GM23338 (cell line): ENCODE measurements at regions not wholly inside any gene's neighbourhood (a gene's known extent, or its start where the extent isn't known, plus 50 kb on each side); places are given as distances from the start of the nearest gene placed in this dataset.

Source experiments
- ATAC-seq: fragments of 200-7000 bp; cut with Tn5 transposase; 3 replicates; pipeline ENCODE4 v1.9.1; 2020
- DNase-seq: peaks from one replicate; pipeline ENCODE4 v3.0.0-alpha.2; 2015; ENCODE audit warnings: low spot score
- H2AFZ ChIP-seq: fragments of 200-600 bp; sonication (generic); 2 replicates; pipeline ENCODE4 v1.8.0; 2016; ENCODE audit warnings: antibody characterized with exemption, mild to moderate bottlenecking, moderate library complexity
- H3F3A ChIP-seq: fragments of 200-600 bp; sonication (generic); replicated peaks from 2 replicates; pipeline ENCODE4 v1.8.0; 2017; ENCODE audit warnings: antibody characterized with exemption, mixed run types, low read depth
- H3K27ac ChIP-seq: fragments of 200-600 bp; sonication (generic); 2 replicates; pipeline ENCODE4 v1.6.1; 2016; ENCODE audit warnings: low read depth
- H3K27me3 ChIP-seq: fragments of 200-600 bp; sonication (generic); 2 replicates; pipeline ENCODE4 v1.8.0; 2016; ENCODE audit warnings: mild to moderate bottlenecking, mixed run types, moderate library complexity; ENCODE audit not compliant: insufficient read depth
- H3K36me3 ChIP-seq: fragments of 200-600 bp; sonication (generic); 2 replicates; pipeline ENCODE4 v1.8.0; 2016; ENCODE audit warnings: mild to moderate bottlenecking; ENCODE audit not compliant: insufficient read depth
- H3K4me1 ChIP-seq: fragments of 200-600 bp; sonication (generic); 2 replicates; pipeline ENCODE4 v1.8.0; 2016; ENCODE audit warnings: mild to moderate bottlenecking, moderate library complexity; ENCODE audit not compliant: insufficient read depth
- H3K4me2 ChIP-seq: fragments of 200-600 bp; sonication (generic); 2 replicates; pipeline ENCODE4 v1.7.1; 2017; ENCODE audit warnings: mixed run types
- H3K4me3 ChIP-seq: fragments of 200-600 bp; sonication (generic); 2 replicates; pipeline ENCODE4 v1.6.1; 2016; ENCODE audit warnings: mixed run types
- H3K79me2 ChIP-seq: fragments of 200-600 bp; sonication (generic); replicated peaks from 2 replicates; pipeline ENCODE4 v1.8.0; 2017; ENCODE audit warnings: mild to moderate bottlenecking; ENCODE audit not compliant: insufficient read depth
- H3K9me2 ChIP-seq: fragments of 200-600 bp; sonication (generic); 2 replicates; pipeline ENCODE4 v1.8.0; 2017; ENCODE audit not compliant: insufficient read depth
- H4K20me1 ChIP-seq: fragments of 200-600 bp; sonication (generic); replicated peaks from 2 replicates; pipeline ENCODE4 v1.8.0; 2017; ENCODE audit warnings: mild to moderate bottlenecking; ENCODE audit not compliant: insufficient read depth
- H3K27ac Mint-ChIP-seq: 2 replicates; pipeline ENCODE4 v1.8.0; 2020; ENCODE audit warnings: inconsistent platforms, mild to moderate bottlenecking, moderate library complexity, mixed read lengths
- H3K27me3 Mint-ChIP-seq: 3 replicates; pipeline ENCODE4 v1.8.0; 2022; ENCODE audit warnings: low read depth, mild to moderate bottlenecking, moderate library complexity, mixed read lengths, inconsistent platforms; ENCODE audit not compliant: insufficient read depth, poor library complexity
- H3K36me3 Mint-ChIP-seq: 3 replicates; pipeline ENCODE4 v1.8.0; 2021; ENCODE audit warnings: low read depth, mild to moderate bottlenecking, inconsistent platforms, moderate library complexity, mixed read lengths
- H3K4me1 Mint-ChIP-seq: 3 replicates; pipeline ENCODE4 v1.8.0; 2020; ENCODE audit warnings: mild to moderate bottlenecking, inconsistent platforms, mixed read lengths
- H3K4me3 Mint-ChIP-seq: 3 replicates; pipeline ENCODE4 v1.8.0; 2021; ENCODE audit warnings: moderate library complexity, mild to moderate bottlenecking, inconsistent platforms, mixed read lengths
- H3K9me3 Mint-ChIP-seq: 3 replicates; pipeline ENCODE4 v1.8.0; 2020; ENCODE audit warnings: moderate library complexity, mild to moderate bottlenecking, inconsistent platforms, mixed read lengths
- CREB1 ChIP-seq: fragments of 250-450 bp; sonication (Bioruptor Pico); IDR thresholded peaks from 2 replicates; pipeline ENCODE4 v1.5.0; 2020; ENCODE audit warnings: low read depth, mild to moderate bottlenecking, moderate library complexity
- EZH2 ChIP-seq: fragments of 200-600 bp; sonication (generic); IDR thresholded peaks from one replicate; pipeline ENCODE4 v1.8.0; 2017; ENCODE audit warnings: antibody characterized with exemption, mild to moderate bottlenecking, low read depth; ENCODE audit not compliant: unreplicated experiment
- EZH2phosphoT487 ChIP-seq: fragments of 200-600 bp; sonication (generic); IDR thresholded peaks from one replicate; pipeline ENCODE4 v1.8.1; 2018; ENCODE audit warnings: antibody characterized with exemption; ENCODE audit not compliant: unreplicated experiment
- JUNB ChIP-seq: IDR thresholded peaks from one replicate; pipeline ENCODE4 v1.6.1; 2016; ENCODE audit warnings: antibody characterized with exemption; ENCODE audit not compliant: unreplicated experiment
- NANOG ChIP-seq: IDR thresholded peaks from 2 replicates; pipeline ENCODE4 v1.6.1; 2016; ENCODE audit warnings: antibody characterized with exemption, borderline replicate concordance
- POLR2AphosphoS5 ChIP-seq: IDR thresholded peaks from 2 replicates; pipeline ENCODE4 v1.6.1; 2016; ENCODE audit warnings: antibody characterized with exemption, low read depth
- STAT1 ChIP-seq: IDR thresholded peaks from one replicate; pipeline ENCODE4 v1.6.1; 2016; ENCODE audit warnings: antibody characterized with exemption; ENCODE audit not compliant: unreplicated experiment
- ZNF114 ChIP-seq: fragments of 250-450 bp; sonication (Bioruptor Pico); IDR thresholded peaks from 2 replicates; pipeline ENCODE4 v1.5.0; 2020; ENCODE audit warnings: mild to moderate bottlenecking, moderate library complexity
- ZNF331 ChIP-seq: fragments of 250-450 bp; sonication (Bioruptor Pico); IDR thresholded peaks from 2 replicates; pipeline ENCODE4 v1.5.0; 2020; ENCODE audit warnings: low read depth, mild to moderate bottlenecking, moderate library complexity
- TF ChIP-seq, protein P1 (sequence below): fragments of 250-450 bp; sonication (Bioruptor Pico); IDR thresholded peaks from 2 replicates; pipeline ENCODE4 v1.5.0; 2020; ENCODE audit warnings: mild to moderate bottlenecking, moderate library complexity
- TF ChIP-seq, protein P2 (sequence below): IDR thresholded peaks from one replicate; pipeline ENCODE4 v1.6.1; 2018; ENCODE audit warnings: antibody characterized with exemption; ENCODE audit not compliant: unreplicated experiment
- TF ChIP-seq, protein P3 (sequence below), 2 experiments: fragments of 200-600 bp in 1 of 2; sonication (generic) in 1 of 2; conservative IDR thresholded peaks; 2 replicates each; pipeline versions ENCODE4 v1.5.1 to v1.6.1; 2016 to 2017; ENCODE audit warnings: antibody characterized with exemption in 2 of 2, low read depth in 2 of 2, mild to moderate bottlenecking in 2 of 2, moderate library complexity in 1 of 2
- TF ChIP-seq, protein P4 (sequence below): IDR thresholded peaks from 2 replicates; pipeline ENCODE4 v1.6.1; 2016; ENCODE audit warnings: antibody characterized with exemption

DNA sequence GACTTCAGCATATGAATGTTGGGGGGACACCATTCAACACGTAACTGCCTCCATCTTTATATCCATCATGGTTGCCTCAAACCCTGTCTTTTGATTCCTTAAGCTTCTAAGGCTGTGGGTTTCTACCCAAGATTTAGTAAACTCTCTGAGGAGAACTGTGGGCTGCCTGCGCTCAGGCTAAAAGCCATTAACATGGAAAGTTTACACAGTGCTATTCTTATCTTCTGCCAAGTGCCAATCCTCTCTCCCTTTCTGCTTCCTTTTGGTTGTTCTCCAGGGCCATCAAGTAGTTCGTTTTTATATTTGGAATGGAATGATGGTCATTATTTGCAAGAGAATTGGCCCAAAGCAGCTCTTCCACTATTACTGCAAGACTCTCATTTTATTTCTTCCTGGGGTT is 97.3 kb upstream of the KLF14 start:
- Histone ChIP-seq H3K27me3 (no peaks in the 10 kb centered on the region), H3K36me3 (no peaks in the 10 kb centered on the region), H3K9me2 (no peaks in the 10 kb centered on the region), H2AFZ (no peak overlapping the region), H3K4me2 (no peak overlapping the region), H4K20me1 (no peaks in the 10 kb centered on the region), H3F3A (no peaks in the 10 kb centered on the region), H3K4me1 (no peaks in the 10 kb centered on the region), H3K4me3 (no peak overlapping the region), H3K27ac (no peak overlapping the region), H3K79me2 (no peaks in the 10 kb centered on the region)
- H3K9me3 Mint-ChIP-seq, result peaks cover 7% of the 10 kb centered on the region; the same call in 2 of the 3 replicates
- TF ChIP-seq STAT1 (no peak), EZH2phosphoT487 (no peak), POLR2AphosphoS5 (no peak), ZNF331 (no peak), ZNF114 (CRISPR knock-in tag) (no peak), NANOG (no peak), EZH2 (no peak), CREB1 (CRISPR knock-in tag) (no peak), JUNB (no peak)
- TF ChIP-seq, protein P1, sequence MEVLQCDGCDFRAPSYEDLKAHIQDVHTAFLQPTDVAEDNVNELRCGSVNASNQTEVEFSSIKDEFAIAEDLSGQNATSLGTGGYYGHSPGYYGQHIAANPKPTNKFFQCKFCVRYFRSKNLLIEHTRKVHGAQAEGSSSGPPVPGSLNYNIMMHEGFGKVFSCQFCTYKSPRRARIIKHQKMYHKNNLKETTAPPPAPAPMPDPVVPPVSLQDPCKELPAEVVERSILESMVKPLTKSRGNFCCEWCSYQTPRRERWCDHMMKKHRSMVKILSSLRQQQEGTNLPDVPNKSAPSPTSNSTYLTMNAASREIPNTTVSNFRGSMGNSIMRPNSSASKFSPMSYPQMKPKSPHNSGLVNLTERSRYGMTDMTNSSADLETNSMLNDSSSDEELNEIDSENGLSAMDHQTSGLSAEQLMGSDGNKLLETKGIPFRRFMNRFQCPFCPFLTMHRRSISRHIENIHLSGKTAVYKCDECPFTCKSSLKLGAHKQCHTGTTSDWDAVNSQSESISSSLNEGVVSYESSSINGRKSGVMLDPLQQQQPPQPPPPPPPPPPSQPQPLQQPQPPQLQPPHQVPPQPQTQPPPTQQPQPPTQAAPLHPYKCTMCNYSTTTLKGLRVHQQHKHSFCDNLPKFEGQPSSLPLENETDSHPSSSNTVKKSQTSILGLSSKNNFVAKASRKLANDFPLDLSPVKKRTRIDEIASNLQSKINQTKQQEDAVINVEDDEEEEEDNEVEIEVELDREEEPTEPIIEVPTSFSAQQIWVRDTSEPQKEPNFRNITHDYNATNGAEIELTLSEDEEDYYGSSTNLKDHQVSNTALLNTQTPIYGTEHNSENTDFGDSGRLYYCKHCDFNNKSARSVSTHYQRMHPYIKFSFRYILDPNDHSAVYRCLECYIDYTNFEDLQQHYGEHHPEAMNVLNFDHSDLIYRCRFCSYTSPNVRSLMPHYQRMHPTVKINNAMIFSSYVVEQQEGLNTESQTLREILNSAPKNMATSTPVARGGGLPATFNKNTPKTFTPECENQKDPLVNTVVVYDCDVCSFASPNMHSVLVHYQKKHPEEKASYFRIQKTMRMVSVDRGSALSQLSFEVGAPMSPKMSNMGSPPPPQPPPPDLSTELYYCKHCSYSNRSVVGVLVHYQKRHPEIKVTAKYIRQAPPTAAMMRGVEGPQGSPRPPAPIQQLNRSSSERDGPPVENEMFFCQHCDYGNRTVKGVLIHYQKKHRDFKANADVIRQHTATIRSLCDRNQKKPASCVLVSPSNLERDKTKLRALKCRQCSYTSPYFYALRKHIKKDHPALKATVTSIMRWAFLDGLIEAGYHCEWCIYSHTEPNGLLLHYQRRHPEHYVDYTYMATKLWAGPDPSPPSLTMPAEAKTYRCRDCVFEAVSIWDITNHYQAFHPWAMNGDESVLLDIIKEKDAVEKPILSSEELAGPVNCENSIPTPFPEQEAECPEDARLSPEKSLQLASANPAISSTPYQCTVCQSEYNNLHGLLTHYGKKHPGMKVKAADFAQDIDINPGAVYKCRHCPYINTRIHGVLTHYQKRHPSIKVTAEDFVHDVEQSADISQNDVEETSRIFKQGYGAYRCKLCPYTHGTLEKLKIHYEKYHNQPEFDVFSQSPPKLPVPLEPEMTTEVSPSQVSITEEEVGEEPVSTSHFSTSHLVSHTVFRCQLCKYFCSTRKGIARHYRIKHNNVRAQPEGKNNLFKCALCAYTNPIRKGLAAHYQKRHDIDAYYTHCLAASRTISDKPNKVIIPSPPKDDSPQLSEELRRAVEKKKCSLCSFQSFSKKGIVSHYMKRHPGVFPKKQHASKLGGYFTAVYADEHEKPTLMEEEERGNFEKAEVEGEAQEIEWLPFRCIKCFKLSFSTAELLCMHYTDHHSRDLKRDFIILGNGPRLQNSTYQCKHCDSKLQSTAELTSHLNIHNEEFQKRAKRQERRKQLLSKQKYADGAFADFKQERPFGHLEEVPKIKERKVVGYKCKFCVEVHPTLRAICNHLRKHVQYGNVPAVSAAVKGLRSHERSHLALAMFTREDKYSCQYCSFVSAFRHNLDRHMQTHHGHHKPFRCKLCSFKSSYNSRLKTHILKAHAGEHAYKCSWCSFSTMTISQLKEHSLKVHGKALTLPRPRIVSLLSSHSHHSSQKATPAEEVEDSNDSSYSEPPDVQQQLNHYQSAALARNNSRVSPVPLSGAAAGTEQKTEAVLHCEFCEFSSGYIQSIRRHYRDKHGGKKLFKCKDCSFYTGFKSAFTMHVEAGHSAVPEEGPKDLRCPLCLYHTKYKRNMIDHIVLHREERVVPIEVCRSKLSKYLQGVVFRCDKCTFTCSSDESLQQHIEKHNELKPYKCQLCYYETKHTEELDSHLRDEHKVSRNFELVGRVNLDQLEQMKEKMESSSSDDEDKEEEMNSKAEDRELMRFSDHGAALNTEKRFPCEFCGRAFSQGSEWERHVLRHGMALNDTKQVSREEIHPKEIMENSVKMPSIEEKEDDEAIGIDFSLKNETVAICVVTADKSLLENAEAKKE (CRISPR knock-in tag), result no peak
- TF ChIP-seq, protein P2, sequence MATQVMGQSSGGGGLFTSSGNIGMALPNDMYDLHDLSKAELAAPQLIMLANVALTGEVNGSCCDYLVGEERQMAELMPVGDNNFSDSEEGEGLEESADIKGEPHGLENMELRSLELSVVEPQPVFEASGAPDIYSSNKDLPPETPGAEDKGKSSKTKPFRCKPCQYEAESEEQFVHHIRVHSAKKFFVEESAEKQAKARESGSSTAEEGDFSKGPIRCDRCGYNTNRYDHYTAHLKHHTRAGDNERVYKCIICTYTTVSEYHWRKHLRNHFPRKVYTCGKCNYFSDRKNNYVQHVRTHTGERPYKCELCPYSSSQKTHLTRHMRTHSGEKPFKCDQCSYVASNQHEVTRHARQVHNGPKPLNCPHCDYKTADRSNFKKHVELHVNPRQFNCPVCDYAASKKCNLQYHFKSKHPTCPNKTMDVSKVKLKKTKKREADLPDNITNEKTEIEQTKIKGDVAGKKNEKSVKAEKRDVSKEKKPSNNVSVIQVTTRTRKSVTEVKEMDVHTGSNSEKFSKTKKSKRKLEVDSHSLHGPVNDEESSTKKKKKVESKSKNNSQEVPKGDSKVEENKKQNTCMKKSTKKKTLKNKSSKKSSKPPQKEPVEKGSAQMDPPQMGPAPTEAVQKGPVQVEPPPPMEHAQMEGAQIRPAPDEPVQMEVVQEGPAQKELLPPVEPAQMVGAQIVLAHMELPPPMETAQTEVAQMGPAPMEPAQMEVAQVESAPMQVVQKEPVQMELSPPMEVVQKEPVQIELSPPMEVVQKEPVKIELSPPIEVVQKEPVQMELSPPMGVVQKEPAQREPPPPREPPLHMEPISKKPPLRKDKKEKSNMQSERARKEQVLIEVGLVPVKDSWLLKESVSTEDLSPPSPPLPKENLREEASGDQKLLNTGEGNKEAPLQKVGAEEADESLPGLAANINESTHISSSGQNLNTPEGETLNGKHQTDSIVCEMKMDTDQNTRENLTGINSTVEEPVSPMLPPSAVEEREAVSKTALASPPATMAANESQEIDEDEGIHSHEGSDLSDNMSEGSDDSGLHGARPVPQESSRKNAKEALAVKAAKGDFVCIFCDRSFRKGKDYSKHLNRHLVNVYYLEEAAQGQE, result no peak
- TF ChIP-seq, protein P3, sequence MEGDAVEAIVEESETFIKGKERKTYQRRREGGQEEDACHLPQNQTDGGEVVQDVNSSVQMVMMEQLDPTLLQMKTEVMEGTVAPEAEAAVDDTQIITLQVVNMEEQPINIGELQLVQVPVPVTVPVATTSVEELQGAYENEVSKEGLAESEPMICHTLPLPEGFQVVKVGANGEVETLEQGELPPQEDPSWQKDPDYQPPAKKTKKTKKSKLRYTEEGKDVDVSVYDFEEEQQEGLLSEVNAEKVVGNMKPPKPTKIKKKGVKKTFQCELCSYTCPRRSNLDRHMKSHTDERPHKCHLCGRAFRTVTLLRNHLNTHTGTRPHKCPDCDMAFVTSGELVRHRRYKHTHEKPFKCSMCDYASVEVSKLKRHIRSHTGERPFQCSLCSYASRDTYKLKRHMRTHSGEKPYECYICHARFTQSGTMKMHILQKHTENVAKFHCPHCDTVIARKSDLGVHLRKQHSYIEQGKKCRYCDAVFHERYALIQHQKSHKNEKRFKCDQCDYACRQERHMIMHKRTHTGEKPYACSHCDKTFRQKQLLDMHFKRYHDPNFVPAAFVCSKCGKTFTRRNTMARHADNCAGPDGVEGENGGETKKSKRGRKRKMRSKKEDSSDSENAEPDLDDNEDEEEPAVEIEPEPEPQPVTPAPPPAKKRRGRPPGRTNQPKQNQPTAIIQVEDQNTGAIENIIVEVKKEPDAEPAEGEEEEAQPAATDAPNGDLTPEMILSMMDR (conservative IDR thresholded peaks at IDR 0.05; ENCODE audit: low read depth in 2 of 2), result no peak
- TF ChIP-seq, protein P4, sequence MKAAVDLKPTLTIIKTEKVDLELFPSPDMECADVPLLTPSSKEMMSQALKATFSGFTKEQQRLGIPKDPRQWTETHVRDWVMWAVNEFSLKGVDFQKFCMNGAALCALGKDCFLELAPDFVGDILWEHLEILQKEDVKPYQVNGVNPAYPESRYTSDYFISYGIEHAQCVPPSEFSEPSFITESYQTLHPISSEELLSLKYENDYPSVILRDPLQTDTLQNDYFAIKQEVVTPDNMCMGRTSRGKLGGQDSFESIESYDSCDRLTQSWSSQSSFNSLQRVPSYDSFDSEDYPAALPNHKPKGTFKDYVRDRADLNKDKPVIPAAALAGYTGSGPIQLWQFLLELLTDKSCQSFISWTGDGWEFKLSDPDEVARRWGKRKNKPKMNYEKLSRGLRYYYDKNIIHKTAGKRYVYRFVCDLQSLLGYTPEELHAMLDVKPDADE, result no peak
- no peaks in the 10 kb centered on the region for H3K4me1 Mint-ChIP-seq
- no peak overlapping the region for H3K27ac Mint-ChIP-seq
- ATAC-seq, result no peak
- H3K4me3 Mint-ChIP-seq, result no peak overlapping the region
- DNase-seq, result no peak
- no peaks in the 10 kb centered on the region for H3K36me3 Mint-ChIP-seq
- H3K27me3 Mint-ChIP-seq, result no peaks in the 10 kb centered on the region
